Frontal cortex (tissue), 3 donors: ENCODE measurements at regions not wholly inside any gene's neighbourhood (a gene's known extent, or its start where the extent isn't known, plus 50 kb on each side); places are given as distances from the start of the nearest gene placed in this dataset.

ENCODE experiments used
- DNase-seq, 2 donors: peaks; one replicate each; pipeline ENCODE4 v3.0.0; 2012; ENCODE audit warnings: low spot score in 2 of 2
- FAIRE-seq: peaks from 2 replicates; lab custom pipeline; 2012; peaks lifted over from hg19 to GRCh38; lab: Jason Lieb, UNC
- donor health status: control.
- donor health status: control.
- donor health status: control.

- no peak for FAIRE-seq
These were observed 210.6 kb upstream of the AGAP1 start for GRCh38 chr2:235283246-235283645.

DNA sequence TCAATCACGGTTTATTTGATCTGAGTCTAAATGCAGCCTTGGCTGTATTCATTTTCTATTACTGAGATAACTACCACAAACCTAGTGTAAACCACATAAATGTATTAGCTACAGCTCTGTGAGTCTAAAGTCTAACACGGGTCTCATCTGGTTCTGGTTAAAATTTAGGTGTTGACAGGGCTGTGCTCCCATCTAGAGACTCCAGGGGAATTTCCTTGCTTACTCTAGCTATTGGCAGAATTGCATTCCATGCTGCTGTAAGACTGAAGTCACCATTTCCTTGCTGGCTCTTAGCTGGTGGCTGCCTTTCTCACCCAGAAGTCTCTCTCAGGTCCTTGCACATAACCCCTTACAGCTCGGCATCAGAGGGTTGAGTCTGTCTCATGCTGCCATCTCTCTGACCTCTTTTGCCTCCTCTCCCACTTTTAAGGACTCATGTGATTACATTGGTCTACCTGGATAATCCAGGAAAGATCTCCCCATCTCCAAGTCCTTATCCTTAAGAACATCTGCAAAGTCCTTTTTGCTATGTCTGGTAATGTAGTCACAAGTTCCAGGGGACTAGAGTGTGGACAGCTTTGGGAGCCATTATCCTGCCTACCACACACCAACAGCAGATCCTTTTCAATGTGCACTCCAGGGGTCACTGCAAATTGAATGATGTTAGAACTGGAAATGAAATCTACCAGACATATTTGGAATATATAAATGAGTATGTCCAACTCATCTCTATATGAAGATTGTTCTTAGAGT, 207.0 kb upstream of the AGAP1 start:
- FAIRE-seq (no peak), DNase-seq (no peak)

More at GRCh38 chr2:235283246-235283645, 210.6 kb upstream of the AGAP1 start:
- no peak for DNase-seq

GRCh38 chr2:235287375-235287733, 206.5 kb upstream of the AGAP1 start:
- FAIRE-seq = no peak
- DNase-seq = peak; percentile 10 to 41

DNA sequence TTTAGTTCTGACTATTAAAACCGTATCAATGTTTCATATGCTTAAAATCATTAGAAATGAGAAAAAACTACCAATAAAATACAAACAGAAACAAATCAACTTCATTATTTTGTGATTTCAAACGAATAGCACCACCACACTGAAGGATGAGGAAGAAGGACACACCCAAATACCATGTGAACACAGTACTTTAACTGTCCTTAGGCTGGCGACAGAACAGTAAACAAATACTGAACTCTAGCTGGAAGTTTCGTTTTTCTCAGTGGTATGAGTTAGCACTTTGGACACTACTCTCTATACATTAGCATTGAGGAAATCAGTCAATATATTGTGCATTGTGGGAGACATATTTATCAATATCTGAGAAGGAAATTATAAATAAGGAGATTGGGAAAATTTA, 202.4 kb upstream of the AGAP1 start:
- no peak for FAIRE-seq

GRCh38 chr2:235293061-235293460, 200.8 kb upstream of the AGAP1 start:
- DNase-seq (no peak), FAIRE-seq (no peak)

More for the DNA sequence above, 202.4 kb upstream of the AGAP1 start:
- no peak for DNase-seq

GRCh38 chr2:235295831-235296230, 198.0 kb upstream of the AGAP1 start:
- no peak for FAIRE-seq

DNA sequence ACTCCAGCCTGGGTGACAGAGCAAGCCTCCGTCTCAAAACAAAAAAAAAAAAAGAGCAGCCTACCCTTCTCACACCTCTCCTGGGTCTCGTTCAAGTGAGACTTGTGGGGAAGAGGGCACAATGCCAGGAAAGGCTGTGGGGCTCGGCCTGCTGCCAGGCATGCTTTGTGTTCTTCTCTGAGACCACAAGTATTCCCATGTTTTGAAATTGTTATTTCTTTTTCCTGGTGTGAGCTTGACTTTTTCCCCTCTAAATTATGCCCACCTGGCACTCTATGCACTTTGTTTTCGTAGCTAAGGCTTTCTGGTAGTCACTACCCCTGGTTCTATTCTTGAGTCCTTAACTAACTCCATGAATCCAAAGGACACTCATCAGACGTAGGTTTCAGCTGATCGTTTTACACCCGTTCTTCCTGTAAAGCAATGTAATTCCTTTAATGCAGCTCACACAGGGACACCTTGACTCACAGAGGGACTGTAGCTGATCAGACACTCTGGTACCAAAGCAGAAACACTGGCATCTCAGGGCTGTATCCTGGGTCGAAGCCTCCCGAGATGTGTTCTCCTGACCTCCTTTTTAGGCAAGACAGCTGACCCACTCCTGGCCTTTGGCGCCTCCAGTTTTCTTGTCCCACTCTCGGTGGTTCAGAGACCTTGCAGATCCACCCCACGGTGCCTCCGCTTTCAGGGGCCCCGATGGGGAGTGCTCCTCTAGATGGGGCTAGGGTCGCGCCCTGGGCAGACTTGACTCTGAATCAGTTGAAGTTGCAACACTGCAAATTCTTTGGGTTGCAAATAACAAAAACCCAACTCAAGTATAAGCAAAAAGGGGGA, 193.3 kb upstream of the AGAP1 start:
- DNase-seq (no peak), FAIRE-seq (no peak)

More at GRCh38 chr2:235295831-235296230, 198.0 kb upstream of the AGAP1 start:
- no peak for DNase-seq

- FAIRE-seq (no peak), DNase-seq (no peak)
These were observed 192.4 kb upstream of the AGAP1 start for GRCh38 chr2:235301202-235302076.

DNA sequence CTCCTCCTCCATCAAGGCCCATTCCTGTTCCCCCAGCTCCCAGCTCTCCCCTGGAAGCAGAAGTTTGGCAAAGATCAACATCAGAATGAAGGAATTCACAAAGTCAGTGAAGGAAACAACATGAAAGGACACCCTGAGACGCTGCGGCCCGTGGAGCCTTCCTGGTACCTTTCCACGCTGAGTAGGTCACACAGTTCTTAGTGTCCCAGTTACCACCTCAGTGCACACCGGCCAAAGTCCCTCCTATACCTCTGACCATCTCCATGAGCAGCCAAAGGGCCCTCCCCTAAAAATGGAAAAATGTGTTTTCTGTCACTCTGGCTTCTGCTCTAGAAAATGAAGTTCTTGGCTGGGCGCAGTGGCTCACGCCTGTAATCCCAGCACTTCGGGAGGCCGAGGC, 191.6 kb upstream of the AGAP1 start:
- FAIRE-seq (no peak), DNase-seq (no peak)

DNA sequence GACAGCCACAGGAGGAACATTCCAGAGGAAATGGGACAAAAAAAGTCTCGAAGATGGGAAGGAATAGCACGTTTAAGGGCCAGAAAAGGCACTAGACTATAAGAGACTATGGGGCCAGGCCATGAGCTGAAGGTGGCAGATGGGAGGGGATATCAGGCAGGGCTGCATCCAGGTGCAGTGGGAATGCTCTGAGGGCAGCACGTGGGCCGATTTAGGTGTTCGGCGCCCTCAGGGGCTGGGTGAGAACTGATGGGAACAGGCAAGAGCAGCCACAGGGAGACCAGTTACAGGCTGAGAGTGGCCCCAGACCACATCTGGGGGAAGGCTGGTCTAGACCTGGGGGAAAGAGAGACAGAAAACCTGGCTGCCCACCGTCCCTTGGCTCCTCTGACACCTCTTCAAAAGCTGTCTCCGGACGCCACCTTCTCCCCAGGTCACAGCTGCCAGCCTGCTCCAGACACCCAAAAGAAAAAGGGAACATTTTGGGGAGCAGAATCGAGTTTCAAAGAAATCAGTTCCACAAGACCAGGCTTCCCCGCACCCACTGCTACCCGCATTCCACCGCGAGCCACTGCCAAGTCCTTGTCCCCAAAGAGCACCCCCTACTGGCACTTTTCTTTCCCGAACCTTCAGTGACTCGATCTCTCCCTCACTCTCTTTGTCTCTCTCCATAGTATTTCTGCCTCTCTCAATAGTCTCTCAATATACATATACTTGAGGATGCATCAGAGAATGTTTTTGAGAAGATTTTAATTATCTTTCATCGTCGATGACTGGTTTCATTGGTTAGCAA, 190.1 kb upstream of the AGAP1 start:
- no peak for FAIRE-seq

DNA sequence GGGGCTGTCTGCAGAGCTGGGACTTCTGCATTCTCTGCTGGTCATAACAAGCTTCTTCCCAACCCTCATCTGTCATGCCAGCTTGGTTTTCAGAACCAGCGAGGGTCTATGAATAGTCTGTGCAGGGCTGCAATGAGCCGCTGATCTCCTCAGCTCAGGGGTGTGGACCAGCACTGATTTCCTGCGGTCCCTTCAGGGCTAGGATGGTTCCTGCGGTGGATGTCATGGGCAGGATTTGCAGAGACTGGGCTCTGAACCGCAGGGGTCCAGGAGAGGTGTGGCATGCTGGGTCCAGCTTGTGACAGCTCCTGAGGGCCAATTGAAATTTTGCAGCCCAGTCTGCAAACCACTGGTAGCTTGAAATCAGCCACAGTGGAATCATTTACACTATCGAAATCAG, 188.2 kb upstream of the AGAP1 start:
- DNase-seq (no peak), FAIRE-seq (no peak)

More for the DNA sequence above, 190.1 kb upstream of the AGAP1 start:
- DNase-seq = no peak

DNA sequence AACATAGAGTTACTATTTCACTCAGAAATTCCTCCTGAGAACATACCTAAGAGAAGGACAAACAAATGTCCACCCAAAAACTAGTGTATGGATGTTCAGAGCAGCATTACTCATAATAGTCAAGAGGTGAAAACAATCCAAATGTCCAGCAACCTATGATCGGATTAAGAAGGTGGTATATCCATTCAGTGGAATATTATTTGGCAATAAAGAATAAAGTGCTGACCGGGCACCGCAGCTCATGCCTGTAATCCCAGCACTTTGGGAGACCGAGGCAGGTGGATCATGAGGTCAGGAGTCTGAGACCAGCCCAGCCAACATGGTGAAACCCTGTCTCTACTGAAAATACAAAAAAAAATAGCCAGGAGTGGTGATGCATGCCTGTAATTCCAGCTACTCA, 182.8 kb upstream of the AGAP1 start:
- FAIRE-seq = no peak
- no peak for DNase-seq

- no peak for DNase-seq
- FAIRE-seq = no peak
These were observed 181.3 kb upstream of the AGAP1 start for GRCh38 chr2:235312571-235312970.

GRCh38 chr2:235314371-235314930, 179.4 kb upstream of the AGAP1 start:
- peak in 1 of 2 donors; percentile 14 for DNase-seq

DNA sequence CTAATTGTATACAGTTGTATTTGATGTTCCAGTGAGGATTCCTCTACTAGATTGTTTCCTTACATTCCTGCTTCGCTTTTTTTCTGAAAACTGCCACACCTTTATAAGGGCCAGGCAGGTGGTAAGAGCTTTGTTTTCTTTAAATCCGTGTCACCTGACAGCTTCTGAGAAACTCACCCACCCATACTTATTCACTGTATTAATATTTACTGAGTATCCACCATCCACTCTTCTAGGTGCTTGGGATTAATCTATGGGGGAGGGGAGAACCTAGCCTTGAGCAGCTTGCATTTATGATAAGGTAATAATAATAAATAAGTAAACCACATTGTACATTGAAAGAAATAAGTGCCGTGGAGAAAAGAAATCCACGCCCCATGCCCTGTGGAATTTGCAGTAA, 174.7 kb upstream of the AGAP1 start:
- FAIRE-seq (no peak), DNase-seq (no peak)

More at GRCh38 chr2:235314371-235314930, 179.4 kb upstream of the AGAP1 start:
- no peak for FAIRE-seq

- DNase-seq (no peak), FAIRE-seq (no peak)
These were observed 173.5 kb upstream of the AGAP1 start for GRCh38 chr2:235320326-235320725.

DNA sequence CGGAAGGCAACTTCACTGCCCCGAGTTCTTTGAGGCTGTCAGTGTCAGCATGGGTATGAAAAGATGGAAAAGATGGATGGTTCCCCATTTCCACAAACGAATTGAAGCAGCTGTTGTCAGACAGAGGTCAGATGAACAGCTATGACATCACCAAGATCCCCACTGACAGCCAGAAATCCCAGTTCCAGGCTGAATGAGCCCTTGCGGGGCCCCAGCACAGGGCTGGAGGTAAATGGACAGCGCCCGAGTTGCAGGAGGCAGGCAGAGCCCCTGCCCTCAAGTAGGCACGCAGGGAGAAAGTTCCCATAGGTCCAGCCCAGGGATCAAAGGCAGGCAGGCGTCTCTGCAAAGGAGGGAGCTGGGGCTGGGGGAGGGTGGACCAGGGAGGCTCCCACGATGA, 169.5 kb upstream of the AGAP1 start:
- FAIRE-seq (no peak), DNase-seq (no peak)

- FAIRE-seq (no peak), DNase-seq (no peak)
These were observed 168.7 kb upstream of the AGAP1 start for GRCh38 chr2:235325151-235325550.

GRCh38 chr2:235328991-235329390, 164.9 kb upstream of the AGAP1 start:
- FAIRE-seq = no peak
- DNase-seq = no peak
